Tibial nerve (tissue), 3 donors: ENCODE measurements at regions not wholly inside any gene's neighbourhood (a gene's known extent, or its start where the extent isn't known, plus 50 kb on each side); places are given as distances from the start of the nearest gene placed in this dataset.

ENCODE experiments used
- CTCF ChIP-seq, 5 experiments: fragments of 200-600 bp in 3 of 5; fragments of 450-650 bp in 2 of 5; sonication (generic) in 3 of 5; IDR thresholded peaks; one replicate each; pipeline ENCODE4 v1.5.1; 2016 to 2019; ENCODE audit warnings: antibody characterized with exemption in 5 of 5, mild to moderate bottlenecking in 3 of 5, moderate library complexity in 2 of 5
- POLR2A ChIP-seq, 2 donors: fragments of 450-650 bp; IDR thresholded peaks; one replicate each; pipeline ENCODE4 v1.6.1; 2017; ENCODE audit warnings: antibody characterized with exemption in 2 of 2, mild to moderate bottlenecking in 2 of 2, moderate library complexity in 2 of 2

GRCh38 chr4:67101612-67102011, 443.7 kb downstream of the CENPC start:
- TF ChIP-seq CTCF (IDR thresholded peaks at IDR 0.05) = no peak
- no peak for TF ChIP-seq POLR2A (IDR thresholded peaks at IDR 0.05)
